ENCODE measurements at regions not wholly inside any gene's neighbourhood (a gene's known extent, or its start where the extent isn't known, plus 50 kb on each side); places are given as distances from the start of the nearest gene placed in this dataset.

DNA sequence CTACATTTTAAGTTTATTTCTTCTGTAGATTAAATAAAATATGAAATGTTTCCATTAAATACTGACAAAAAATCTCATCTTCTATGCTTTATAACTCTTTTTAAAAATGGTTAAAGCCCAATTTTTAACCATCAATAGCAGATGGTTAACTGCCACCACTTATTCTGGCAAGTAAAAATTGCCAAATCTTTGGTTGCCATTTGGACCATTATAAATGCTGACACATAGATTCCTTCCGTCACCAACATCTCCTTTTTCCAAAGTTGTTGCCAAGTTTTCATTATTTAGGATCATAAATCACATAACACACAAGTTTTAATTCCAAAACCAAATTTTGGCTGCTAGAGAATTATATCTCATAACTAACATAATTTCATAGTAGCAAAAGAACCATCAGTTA, 1614.3 kb downstream of the REEP3 start:
- TF ChIP-seq, protein P1, sequence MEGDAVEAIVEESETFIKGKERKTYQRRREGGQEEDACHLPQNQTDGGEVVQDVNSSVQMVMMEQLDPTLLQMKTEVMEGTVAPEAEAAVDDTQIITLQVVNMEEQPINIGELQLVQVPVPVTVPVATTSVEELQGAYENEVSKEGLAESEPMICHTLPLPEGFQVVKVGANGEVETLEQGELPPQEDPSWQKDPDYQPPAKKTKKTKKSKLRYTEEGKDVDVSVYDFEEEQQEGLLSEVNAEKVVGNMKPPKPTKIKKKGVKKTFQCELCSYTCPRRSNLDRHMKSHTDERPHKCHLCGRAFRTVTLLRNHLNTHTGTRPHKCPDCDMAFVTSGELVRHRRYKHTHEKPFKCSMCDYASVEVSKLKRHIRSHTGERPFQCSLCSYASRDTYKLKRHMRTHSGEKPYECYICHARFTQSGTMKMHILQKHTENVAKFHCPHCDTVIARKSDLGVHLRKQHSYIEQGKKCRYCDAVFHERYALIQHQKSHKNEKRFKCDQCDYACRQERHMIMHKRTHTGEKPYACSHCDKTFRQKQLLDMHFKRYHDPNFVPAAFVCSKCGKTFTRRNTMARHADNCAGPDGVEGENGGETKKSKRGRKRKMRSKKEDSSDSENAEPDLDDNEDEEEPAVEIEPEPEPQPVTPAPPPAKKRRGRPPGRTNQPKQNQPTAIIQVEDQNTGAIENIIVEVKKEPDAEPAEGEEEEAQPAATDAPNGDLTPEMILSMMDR (IDR thresholded peaks at IDR 0.05), result no peak
- TF ChIP-seq EZH2 (IDR thresholded peaks at IDR 0.05; ENCODE audit: borderline replicate concordance, insufficient read depth, low read depth, low read length, poor library complexity, severe bottlenecking), result no peak

Data from B cell (primary cell).